ENCODE measurements at regions not wholly inside any gene's neighbourhood (a gene's known extent, or its start where the extent isn't known, plus 50 kb on each side); places are given as distances from the start of the nearest gene placed in this dataset.

- Mint-ChIP-seq H3K4me1 (no peaks in the 10 kb centered on the region), H3K9me3 (peaks cover 0 to 9% (median 7%) of the 10 kb centered on the region in 6 donors), H3K27ac (no peak overlapping the region), H3K4me3 (no peak overlapping the region), H3K36me3 (no peaks in the 10 kb centered on the region), H3K27me3 (ENCODE audit: low read depth in 3 of 3) (no peaks in the 10 kb centered on the region)
- no peak for DNase-seq
Observed at GRCh38 chr12:18146363-18146762, 56.4 kb upstream of the RERGL start.

- H3K36me3 Mint-ChIP-seq = no peaks in the 10 kb centered on the region
- H3K4me1 Mint-ChIP-seq = no peaks in the 10 kb centered on the region
- no peak overlapping the region for H3K4me3 Mint-ChIP-seq
- no peak for DNase-seq
- peaks cover 0 to 9% (median 7%) of the 10 kb centered on the region in 6 donors for H3K9me3 Mint-ChIP-seq
- H3K27ac Mint-ChIP-seq = no peak overlapping the region
- H3K27me3 Mint-ChIP-seq (ENCODE audit: low read depth in 3 of 3) = no peaks in the 10 kb centered on the region
Observed at GRCh38 chr12:18145924-18146323, 55.9 kb upstream of the RERGL start.

GRCh38 chr12:18141048-18141982 is 51.3 kb upstream of the RERGL start:
- Mint-ChIP-seq H3K27me3 (ENCODE audit: low read depth in 3 of 3) (no peaks in the 10 kb centered on the region), H3K9me3 (peaks cover 0 to 7% (median 4%) of the 10 kb centered on the region in 6 donors), H3K27ac (no peak overlapping the region), H3K36me3 (no peaks in the 10 kb centered on the region), H3K4me1 (no peaks in the 10 kb centered on the region), H3K4me3 (no peak overlapping the region)
- no peak for DNase-seq

GRCh38 chr12:18139989-18140596 is 50.1 kb upstream of the RERGL start:
- Mint-ChIP-seq H3K4me1 (no peaks in the 10 kb centered on the region), H3K4me3 (no peak overlapping the region), H3K9me3 (peaks cover 0 to 9% (median 5%) of the 10 kb centered on the region in 6 donors), H3K36me3 (no peaks in the 10 kb centered on the region), H3K27ac (no peak overlapping the region), H3K27me3 (ENCODE audit: low read depth in 3 of 3) (no peaks in the 10 kb centered on the region)
- DNase-seq = no peak
